OCI-LY7 (cell line): ENCODE measurements at regions not wholly inside any gene's neighbourhood (a gene's known extent, or its start where the extent isn't known, plus 50 kb on each side); places are given as distances from the start of the nearest gene placed in this dataset.

Experiments used
- BruUV-seq: library from RNA; stranded (reverse); fragments of 400-500 nt; replicated peaks from 2 replicates; lab custom pipeline; 2021; lab: Mats Ljungman, UMichigan
- CTCF ChIA-PET: fragments of 300-600 bp; sonication (Branson Sonifier 250); formaldehyde crosslinking; loops from one replicate; lab custom pipeline; 2022; ENCODE audit warnings: antibody characterized with exemption; ENCODE audit not compliant: unreplicated experiment; lab: Charles Lee
- POLR2A ChIA-PET: fragments of 300-600 bp; sonication (Branson Sonifier 250); formaldehyde crosslinking; loops from one replicate; lab custom pipeline; 2022; ENCODE audit warnings: antibody characterized with exemption; lab: Charles Lee
- DNase-seq: peaks from one replicate; pipeline ENCODE4 v3.0.0-alpha.2; 2015; ENCODE audit warnings: low spot score
- H2AFZ ChIP-seq: fragments of 200-600 bp; sonication (generic), shearing (Covaris generic); 2 replicates; pipeline ENCODE4 v1.6.1; 2014; ENCODE audit warnings: mild to moderate bottlenecking, antibody characterized with exemption, low read length, moderate library complexity
- H3K27ac ChIP-seq: fragments of 200-600 bp; sonication (generic); 2 replicates; pipeline ENCODE4 v1.5.1; 2014; ENCODE audit warnings: mixed run types, low read depth, mild to moderate bottlenecking, moderate library complexity, low read length, inconsistent platforms; ENCODE audit not compliant: poor library complexity, severe bottlenecking
- H3K36me3 ChIP-seq: fragments of 200-600 bp; sonication (generic); 2 replicates; pipeline ENCODE4 v1.6.1; 2014; ENCODE audit warnings: mild to moderate bottlenecking, antibody characterized with exemption, low read length, moderate library complexity, mixed read lengths; ENCODE audit not compliant: insufficient read depth
- H3K4me1 ChIP-seq: fragments of 200-600 bp; sonication (generic); 2 replicates; pipeline ENCODE4 v1.5.1; 2014; ENCODE audit warnings: mild to moderate bottlenecking, low read length; ENCODE audit not compliant: insufficient read depth, poor library complexity, severe bottlenecking
- H3K4me2 ChIP-seq: fragments of 200-600 bp; sonication (generic); 2 replicates; pipeline ENCODE4 v1.6.1; 2014; ENCODE audit warnings: mild to moderate bottlenecking, low read length
- H3K4me3 ChIP-seq: fragments of 200-600 bp; sonication (generic); 2 replicates; pipeline ENCODE4 v1.5.1; 2014; ENCODE audit warnings: mild to moderate bottlenecking, low read depth, low read length; ENCODE audit not compliant: poor library complexity, severe bottlenecking
- H3K79me2 ChIP-seq: fragments of 200-600 bp; sonication (generic); 2 replicates; pipeline ENCODE4 v1.6.1; 2016; ENCODE audit warnings: low read depth, mild to moderate bottlenecking, low read length, moderate library complexity, mixed read lengths; ENCODE audit not compliant: insufficient read depth
- H3K9me2 ChIP-seq: fragments of 200-600 bp; sonication (generic); 2 replicates; pipeline ENCODE4 v1.6.1; 2016; ENCODE audit warnings: mild to moderate bottlenecking, low read length, mixed read lengths; ENCODE audit not compliant: insufficient read depth
- H3K9me3 ChIP-seq: fragments of 200-600 bp; sonication (generic); 2 replicates; pipeline ENCODE4 v1.6.1; 2014; ENCODE audit warnings: mild to moderate bottlenecking, mixed run types, low read length, mixed read lengths
- H4K20me1 ChIP-seq: fragments of 200-600 bp; sonication (generic); 2 replicates; pipeline ENCODE4 v1.6.1; 2014; ENCODE audit warnings: mild to moderate bottlenecking, antibody characterized with exemption, low read length, moderate library complexity, mixed read lengths; ENCODE audit not compliant: insufficient read depth
- CTCF ChIP-seq: fragments of 200-600 bp; sonication (generic); conservative IDR thresholded peaks from 2 replicates; pipeline ENCODE4 v1.5.1; 2014; ENCODE audit warnings: mild to moderate bottlenecking, antibody characterized with exemption, low read length, moderate library complexity, mixed read lengths
- EZH2phosphoT487 ChIP-seq: fragments of 200-600 bp; sonication (generic); IDR thresholded peaks from 2 replicates; pipeline ENCODE4 v1.6.1; 2018; ENCODE audit warnings: low read depth, borderline replicate concordance, mild to moderate bottlenecking, mixed run types, antibody characterized with exemption, low read length, moderate library complexity, mixed read lengths
- intact Hi-C: fragments of 100-400 bp; cut with micrococcal nuclease; formaldehyde crosslinking; loops from one replicate; pipeline ENCODE4 v1.10.0; 2022; ENCODE audit not compliant: unreplicated experiment

GRCh38 chr2:147076634-147077033 is 768.2 kb upstream of the ACVR2A start:
- CTCF ChIA-PET, result no interaction called here

GRCh38 chr2:147068071-147068470 is 776.8 kb upstream of the ACVR2A start:
- Histone ChIP-seq H3K36me3 (no peaks in the 10 kb centered on the region), H3K79me2 (no peaks in the 10 kb centered on the region), H3K4me1 (no peaks in the 10 kb centered on the region), H3K27ac (no peak overlapping the region), H3K9me3 (no peaks in the 10 kb centered on the region), H3K4me2 (no peak overlapping the region), H3K4me3 (no peak overlapping the region), H4K20me1 (no peaks in the 10 kb centered on the region), H2AFZ (no peak overlapping the region), H3K9me2 (no peaks in the 10 kb centered on the region)
- BruUV-seq, result no TSS peak
- DNase-seq, result no peak
- no peak for TF ChIP-seq CTCF
- no peak for TF ChIP-seq EZH2phosphoT487
- ChIA-PET POLR2A (interaction anchor here (0.7 to 1.2 kb wide), 2 partner anchors 170 to 187 kb away, joined by 3 to 4 read pairs; no protein-coding TSS in a partner anchor), CTCF (no interaction called here)
- intact Hi-C loops, result no loop called here

More at GRCh38 chr2:147076634-147077033, 768.2 kb upstream of the ACVR2A start:
- no peak overlapping the region for H3K4me3 ChIP-seq
- DNase-seq, result no peak
- no peaks in the 10 kb centered on the region for H3K4me1 ChIP-seq
- POLR2A ChIA-PET, result no interaction called here
- H3K4me2 ChIP-seq, result no peak overlapping the region
- no peaks in the 10 kb centered on the region for H3K79me2 ChIP-seq
- H3K9me2 ChIP-seq, result no peaks in the 10 kb centered on the region
- no peaks in the 10 kb centered on the region for H4K20me1 ChIP-seq
- no peak overlapping the region for H2AFZ ChIP-seq
- no peaks in the 10 kb centered on the region for H3K9me3 ChIP-seq
- no TSS peak for BruUV-seq
- H3K27ac ChIP-seq, result no peak overlapping the region
- H3K36me3 ChIP-seq, result no peaks in the 10 kb centered on the region
- intact Hi-C loops, result no loop called here
- TF ChIP-seq CTCF (no peak), EZH2phosphoT487 (no peak)

- BruUV-seq, result no TSS peak
- no peaks in the 10 kb centered on the region for H3K9me2 ChIP-seq
- no peaks in the 10 kb centered on the region for H3K79me2 ChIP-seq
- TF ChIP-seq CTCF (no peak), EZH2phosphoT487 (no peak)
- ChIA-PET POLR2A (no interaction called here), CTCF (no interaction called here)
- H3K4me1 ChIP-seq, result no peaks in the 10 kb centered on the region
- no peak for DNase-seq
- H4K20me1 ChIP-seq, result no peaks in the 10 kb centered on the region
- intact Hi-C loops, result no loop called here
- no peaks in the 10 kb centered on the region for H3K36me3 ChIP-seq
- H3K4me3 ChIP-seq, result no peak overlapping the region
- no peaks in the 10 kb centered on the region for H3K9me3 ChIP-seq
- H3K27ac ChIP-seq, result no peak overlapping the region
- H3K4me2 ChIP-seq, result no peak overlapping the region
- no peak overlapping the region for H2AFZ ChIP-seq
These were observed 777.7 kb upstream of the ACVR2A start for GRCh38 chr2:147067136-147067535.
